Tibial artery (tissue), 4 donors: ENCODE measurements at regions not wholly inside any gene's neighbourhood (a gene's known extent, or its start where the extent isn't known, plus 50 kb on each side); places are given as distances from the start of the nearest gene placed in this dataset.

Experiments used
- DNase-seq, 2 donors: peaks; one replicate each; pipeline ENCODE4 v3.0.0-alpha.2; 2019
- H3K27ac ChIP-seq, 2 donors: fragments of 200-600 bp; sonication (generic) in 1 of 2; 1 replicate in 1 of 2; 2 replicates in 1 of 2; pipeline ENCODE4 v1.5.1; 2018 to 2019; ENCODE audit warnings: mild to moderate bottlenecking in 1 of 2
- H3K27me3 ChIP-seq, 2 donors: fragments of 200-600 bp; sonication (generic) in 1 of 2; one replicate each; pipeline versions ENCODE4 v1.5.1 to v1.6.0; 2016 to 2019
- H3K36me3 ChIP-seq, 3 donors: fragments of 200-600 bp; sonication (generic) in 2 of 3; one replicate each; pipeline ENCODE4 v1.5.1; 2016 to 2019; ENCODE audit warnings: mild to moderate bottlenecking in 2 of 3
- H3K4me1 ChIP-seq, 4 donors: fragments of 200-600 bp; sonication (generic) in 2 of 4; 1 replicate in 3 of 4; 2 replicates in 1 of 4; pipeline ENCODE4 v1.5.1; 2016 to 2019
- H3K4me3 ChIP-seq, 2 donors: fragments of 200-600 bp; sonication (generic) in 1 of 2; 1 replicate in 1 of 2; 2 replicates in 1 of 2; pipeline ENCODE4 v1.5.1; 2018 to 2019; ENCODE audit warnings: mild to moderate bottlenecking in 2 of 2
- H3K9me3 ChIP-seq, 3 donors: fragments of 200-600 bp; sonication (generic) in 1 of 3; one replicate each; pipeline ENCODE4 v1.5.1; 2016 to 2019
- CTCF ChIP-seq, 2 experiments: fragments of 200-600 bp in 1 of 2; fragments of 450-650 bp in 1 of 2; IDR thresholded peaks; one replicate each; pipeline ENCODE4 v1.5.1; 2017 to 2019; ENCODE audit warnings: antibody characterized with exemption in 2 of 2, mild to moderate bottlenecking in 1 of 2, moderate library complexity in 1 of 2
- intact Hi-C: fragments of 100-400 bp; cut with DNase I; formaldehyde crosslinking; loops from one replicate; pipeline ENCODE4 v1.15.0; 2023; ENCODE audit warnings: low total_unique reads

GRCh38 chr1:88043834-88044233 lies 640.2 kb upstream of the PKN2 start:
- Histone ChIP-seq H3K36me3 (no peaks in the 10 kb centered on the region), H3K4me3 (no peak overlapping the region), H3K9me3 (peaks cover 0 to 12% (median 8%) of the 10 kb centered on the region in 3 donors), H3K27ac (no peak overlapping the region), H3K27me3 (no peaks in the 10 kb centered on the region), H3K4me1 (no peaks in the 10 kb centered on the region)
- DNase-seq, result no peak
- TF ChIP-seq CTCF (IDR thresholded peaks at IDR 0.05), result no peak
- intact Hi-C loops, result no loop called here

GRCh38 chr1:88052167-88052566 lies 631.9 kb upstream of the PKN2 start:
- TF ChIP-seq CTCF (IDR thresholded peaks at IDR 0.05), result no peak
- H3K36me3 ChIP-seq, result no peaks in the 10 kb centered on the region
- DNase-seq, result no peak
- H3K9me3 ChIP-seq, result no peaks in the 10 kb centered on the region
- intact Hi-C loops, result no loop called here
- no peak overlapping the region for H3K27ac ChIP-seq
- no peak overlapping the region for H3K4me3 ChIP-seq
- H3K4me1 ChIP-seq, result no peaks in the 10 kb centered on the region
- H3K27me3 ChIP-seq, result no peaks in the 10 kb centered on the region

GRCh38 chr1:88053065-88053464 lies 631.0 kb upstream of the PKN2 start:
- no peaks in the 10 kb centered on the region for H3K9me3 ChIP-seq
- H3K4me3 ChIP-seq, result no peak overlapping the region
- no peaks in the 10 kb centered on the region for H3K36me3 ChIP-seq
- H3K27me3 ChIP-seq, result no peaks in the 10 kb centered on the region
- TF ChIP-seq CTCF (IDR thresholded peaks at IDR 0.05), result no peak
- intact Hi-C loops, result no loop called here
- H3K4me1 ChIP-seq, result no peaks in the 10 kb centered on the region
- H3K27ac ChIP-seq, result no peak overlapping the region
- DNase-seq, result no peak

- H3K36me3 ChIP-seq, result no peaks in the 10 kb centered on the region
- no peak overlapping the region for H3K27ac ChIP-seq
- no peak for DNase-seq
- TF ChIP-seq CTCF (IDR thresholded peaks at IDR 0.05), result no peak
- no peaks in the 10 kb centered on the region for H3K27me3 ChIP-seq
- H3K4me3 ChIP-seq, result no peak overlapping the region
- peaks cover 0 to 9% (median 4%) of the 10 kb centered on the region in 4 donors for H3K4me1 ChIP-seq
- no peaks in the 10 kb centered on the region for H3K9me3 ChIP-seq
- intact Hi-C loops, result no loop called here
Observed at GRCh38 chr1:88056881-88057280, 627.2 kb upstream of the PKN2 start.

GRCh38 chr1:88058205-88058604 lies 625.9 kb upstream of the PKN2 start:
- intact Hi-C loops, result no loop called here
- Histone ChIP-seq H3K36me3 (no peaks in the 10 kb centered on the region), H3K27me3 (no peaks in the 10 kb centered on the region), H3K27ac (no peak overlapping the region), H3K4me3 (no peak overlapping the region), H3K9me3 (no peaks in the 10 kb centered on the region), H3K4me1 (peaks cover 0 to 9% (median 4%) of the 10 kb centered on the region in 4 donors)
- no peak for DNase-seq
- TF ChIP-seq CTCF (IDR thresholded peaks at IDR 0.05), result no peak

- H3K4me1 ChIP-seq, result peaks cover 0 to 9% (median 4%) of the 10 kb centered on the region in 4 donors
- TF ChIP-seq CTCF (IDR thresholded peaks at IDR 0.05), result no peak
- no peak overlapping the region for H3K27ac ChIP-seq
- intact Hi-C loops, result loop anchor here (5.0 kb wide), 1 partner anchor 733 kb away; the partner anchor contains the start of gene LMO4
- no peaks in the 10 kb centered on the region for H3K27me3 ChIP-seq
- no peaks in the 10 kb centered on the region for H3K36me3 ChIP-seq
- no peak overlapping the region for H3K4me3 ChIP-seq
- H3K9me3 ChIP-seq, result no peaks in the 10 kb centered on the region
- no peak for DNase-seq
Observed at GRCh38 chr1:88060112-88060673, 623.9 kb upstream of the PKN2 start.
